H9 (cell line): ENCODE measurements at regions not wholly inside any gene's neighbourhood (a gene's known extent, or its start where the extent isn't known, plus 50 kb on each side); places are given as distances from the start of the nearest gene placed in this dataset.

Experiments
- DNase-seq: peaks from one replicate; pipeline ENCODE4 v3.0.0-alpha.2; 2017
- H2AFZ ChIP-seq: one replicate; pipeline ENCODE4 v1.6.1; 2013; ENCODE audit warnings: mild to moderate bottlenecking, low read length, control low read depth, moderate library complexity
- H2AK5ac ChIP-seq: 2 replicates; pipeline ENCODE4 v1.6.1; 2013; ENCODE audit warnings: low read length, control low read depth, mixed read lengths; ENCODE audit not compliant: insufficient read length
- H2BK120ac ChIP-seq: one replicate; pipeline ENCODE4 v1.6.1; 2013; ENCODE audit warnings: low read depth, mild to moderate bottlenecking, low read length, control low read depth, inconsistent platforms; ENCODE audit not compliant: poor library complexity, severe bottlenecking
- H2BK12ac ChIP-seq: 2 replicates; pipeline ENCODE4 v1.6.1; 2013; ENCODE audit warnings: low read length, control low read depth, mixed read lengths, low read depth; ENCODE audit not compliant: insufficient read length
- H2BK15ac ChIP-seq: 2 replicates; pipeline ENCODE4 v1.6.1; 2013; ENCODE audit warnings: low read depth, low read length, control low read depth
- H2BK20ac ChIP-seq: one replicate; pipeline ENCODE4 v1.6.1; 2013; ENCODE audit warnings: low read depth, mild to moderate bottlenecking, low read length, control low read depth, inconsistent platforms; ENCODE audit not compliant: poor library complexity, severe bottlenecking
- H2BK5ac ChIP-seq: 2 replicates; pipeline ENCODE4 v1.6.1; 2013; ENCODE audit warnings: low read length, control low read depth, mixed read lengths; ENCODE audit not compliant: insufficient read length
- H3K14ac ChIP-seq: 2 replicates; pipeline ENCODE4 v1.6.1; 2013; ENCODE audit warnings: low read length, control low read depth; ENCODE audit not compliant: insufficient read depth
- H3K18ac ChIP-seq: 2 replicates; pipeline ENCODE4 v1.6.1; 2013; ENCODE audit warnings: low read depth, mild to moderate bottlenecking, mixed read lengths, low read length, control low read depth; ENCODE audit not compliant: insufficient read length
- H3K23ac ChIP-seq: 2 replicates; pipeline ENCODE4 v1.6.1; 2013; ENCODE audit warnings: low read length, control low read depth, mixed read lengths, low read depth; ENCODE audit not compliant: insufficient read length
- H3K23me2 ChIP-seq: 2 replicates; pipeline ENCODE4 v1.6.1; 2013; ENCODE audit warnings: low read depth, mild to moderate bottlenecking, mixed read lengths, low read length, control low read depth; ENCODE audit not compliant: insufficient read length, poor library complexity, severe bottlenecking
- H3K27ac ChIP-seq: 2 replicates; pipeline ENCODE4 v1.5.1; 2013; ENCODE audit warnings: low read length, control low read depth, mixed read lengths, low read depth; ENCODE audit not compliant: insufficient read length
- H3K27me3 ChIP-seq: 2 replicates; pipeline ENCODE4 v1.6.1; 2013; ENCODE audit warnings: low read length, control low read depth, inconsistent platforms; ENCODE audit not compliant: insufficient read depth
- H3K4ac ChIP-seq: 2 replicates; pipeline ENCODE4 v1.6.1; 2013; ENCODE audit warnings: low read depth, mild to moderate bottlenecking, control low read depth, inconsistent platforms, low read length, moderate library complexity
- H3K4me1 ChIP-seq: 2 replicates; pipeline ENCODE4 v1.6.1; 2013; ENCODE audit warnings: low read length, control low read depth, inconsistent platforms; ENCODE audit not compliant: insufficient read depth
- H3K4me2 ChIP-seq: 2 replicates; pipeline ENCODE4 v1.6.1; 2013; ENCODE audit warnings: low read length, control low read depth, mixed read lengths; ENCODE audit not compliant: insufficient read length, insufficient read depth
- H3K56ac ChIP-seq: 2 replicates; pipeline ENCODE4 v1.6.1; 2013; ENCODE audit warnings: low read depth, mild to moderate bottlenecking, mixed read lengths, low read length, control low read depth; ENCODE audit not compliant: insufficient read length
- H3K79me1 ChIP-seq: 2 replicates; pipeline ENCODE4 v1.6.1; 2013; ENCODE audit warnings: low read depth, mild to moderate bottlenecking, moderate library complexity, low read length, control low read depth, inconsistent platforms; ENCODE audit not compliant: insufficient read depth, poor library complexity, severe bottlenecking
- H3K79me2 ChIP-seq: 2 replicates; pipeline ENCODE4 v1.6.1; 2013; ENCODE audit warnings: low read length, control low read depth, inconsistent platforms; ENCODE audit not compliant: insufficient read depth
- H3K9ac ChIP-seq: 2 replicates; pipeline ENCODE4 v1.6.1; 2013; ENCODE audit warnings: low read length, control low read depth, mixed read lengths; ENCODE audit not compliant: insufficient read length; ENCODE audit errors: extremely low read depth
- H3K9me3 ChIP-seq: one replicate; pipeline ENCODE4 v1.6.1; 2013; ENCODE audit warnings: low read depth, low read length, inconsistent platforms; ENCODE audit not compliant: control insufficient read depth
- H3T11ph ChIP-seq: one replicate; pipeline ENCODE4 v1.6.1; 2013; ENCODE audit warnings: mild to moderate bottlenecking, low read length, control low read depth, inconsistent platforms
- H4K20me1 ChIP-seq: one replicate; pipeline ENCODE4 v1.6.1; 2013; ENCODE audit not compliant: control insufficient read depth, insufficient read length, insufficient read depth
- H4K5ac ChIP-seq: 2 replicates; pipeline ENCODE4 v1.6.1; 2013; ENCODE audit warnings: low read depth, mild to moderate bottlenecking, mixed read lengths, low read length, control low read depth; ENCODE audit not compliant: insufficient read length
- H4K8ac ChIP-seq: replicated peaks from 2 replicates; pipeline ENCODE4 v1.6.1; 2013; ENCODE audit warnings: low read length, control low read depth, mixed read lengths, low read depth; ENCODE audit not compliant: insufficient read length
- H4K91ac ChIP-seq: 2 replicates; pipeline ENCODE4 v1.6.1; 2013; ENCODE audit warnings: low read depth, mild to moderate bottlenecking, moderate library complexity, mixed read lengths, low read length, control low read depth; ENCODE audit not compliant: insufficient read length
- H3K27ac Mint-ChIP-seq, 3 experiments: 2 replicates in 2 of 3; 3 replicates in 1 of 3; pipeline ENCODE4 v1.8.0; 2020 to 2021; ENCODE audit warnings: mixed read lengths in 3 of 3, mild to moderate bottlenecking in 1 of 3, moderate library complexity in 1 of 3
- H3K27me3 Mint-ChIP-seq: 2 replicates; pipeline ENCODE4 v1.8.0; 2021; ENCODE audit warnings: low read depth, mild to moderate bottlenecking, moderate library complexity, mixed read lengths
- H3K36me3 Mint-ChIP-seq, 3 experiments: 2 replicates in 2 of 3; 3 replicates in 1 of 3; pipeline ENCODE4 v1.8.0; 2020 to 2021; ENCODE audit warnings: low read depth in 3 of 3, mixed read lengths in 3 of 3; ENCODE audit not compliant: insufficient read depth in 1 of 3
- H3K4me1 Mint-ChIP-seq, 2 experiments: 2 replicates each; pipeline ENCODE4 v1.8.0; 2020; ENCODE audit warnings: mixed read lengths in 2 of 2
- H3K4me3 Mint-ChIP-seq, 2 experiments: 2 replicates in 1 of 2; 3 replicates in 1 of 2; pipeline ENCODE4 v1.8.0; 2020 to 2021; ENCODE audit warnings: mild to moderate bottlenecking in 2 of 2, mixed read lengths in 2 of 2, moderate library complexity in 1 of 2
- H3K9me3 Mint-ChIP-seq, 2 experiments: 2 replicates in 1 of 2; 3 replicates in 1 of 2; pipeline ENCODE4 v1.8.0; 2020; ENCODE audit warnings: mild to moderate bottlenecking in 2 of 2, mixed read lengths in 2 of 2, moderate library complexity in 1 of 2
- CTCF ChIP-seq: fragments of 200-600 bp; sonication (generic); conservative IDR thresholded peaks from 3 replicates; pipeline ENCODE4 v1.8.0; 2021; ENCODE audit warnings: antibody characterized with exemption, mild to moderate bottlenecking
- WGBS: extraction: QIAGEN DNeasy Blood & Tissue Kit; methylation state at CpG from one replicate; pipeline ENCODE4 v1.1.7; 2013; ENCODE audit warnings: missing lambda C conversion rate, low lambda C conversion rate, mixed read lengths; ENCODE audit not compliant: insufficient read length; ENCODE audit errors: extremely low coverage; 5-methylcytosine and 5-hydroxymethylcytosine counted together

- peaks cover 4% of the 10 kb centered on the region for H3K9me3 ChIP-seq
- H2BK20ac ChIP-seq = no peak overlapping the region
- Mint-ChIP-seq H3K27me3 (peaks cover 4% of the 10 kb centered on the region; the same call in 1 of the 2 replicates), H3K36me3 (peaks cover 7 to 10% (median 10%) of the 10 kb centered on the region in 3 experiments; a peak in 5 of 7 replicates), H3K9me3 (peaks cover 10 to 13% of the 10 kb centered on the region in 2 experiments), H3K27ac (no peak overlapping the region), H3K4me1 (peaks cover 3 to 4% of the 10 kb centered on the region in 2 experiments), H3K4me3 (no peak overlapping the region)
- no peaks in the 10 kb centered on the region for H3K79me2 ChIP-seq
- no peak overlapping the region for H2AFZ ChIP-seq
- H4K5ac ChIP-seq = no peak overlapping the region
- no peaks in the 10 kb centered on the region for H3K79me1 ChIP-seq
- no peak overlapping the region for H2BK5ac ChIP-seq
- no peak overlapping the region for H3K27ac ChIP-seq
- H3K4me1 ChIP-seq = no peaks in the 10 kb centered on the region
- H4K20me1 ChIP-seq = no peaks in the 10 kb centered on the region
- H3K4ac ChIP-seq = no peak overlapping the region
- no peak for TF ChIP-seq CTCF
- H4K8ac ChIP-seq = no peak overlapping the region
- no peak overlapping the region for H2BK15ac ChIP-seq
- no peak overlapping the region for H3K14ac ChIP-seq
- no CpG with 5 or more reads among the region's 1 CpG for WGBS
- no peak overlapping the region for H2BK120ac ChIP-seq
- H3K23ac ChIP-seq = no peak overlapping the region
- H3K18ac ChIP-seq = no peak overlapping the region
- no peak overlapping the region for H2AK5ac ChIP-seq
- no peak overlapping the region for H3K56ac ChIP-seq
- no peaks in the 10 kb centered on the region for H3K23me2 ChIP-seq
- no peak overlapping the region for H2BK12ac ChIP-seq
- DNase-seq = no peak
- no peak overlapping the region for H3K9ac ChIP-seq
- no peak overlapping the region for H3K4me2 ChIP-seq
- H4K91ac ChIP-seq = no peak overlapping the region
- no peak overlapping the region for H3T11ph ChIP-seq
- no peaks in the 10 kb centered on the region for H3K27me3 ChIP-seq
These were observed 130.9 kb upstream of the RAB4A start for GRCh38 chr1:229140119-229140396.
